ENCODE measurements at regions not wholly inside any gene's neighbourhood (a gene's known extent, or its start where the extent isn't known, plus 50 kb on each side); places are given as distances from the start of the nearest gene placed in this dataset.
A peak's percentile ranks its signal among the peaks of the same experiment; 100 is the strongest.

DNA sequence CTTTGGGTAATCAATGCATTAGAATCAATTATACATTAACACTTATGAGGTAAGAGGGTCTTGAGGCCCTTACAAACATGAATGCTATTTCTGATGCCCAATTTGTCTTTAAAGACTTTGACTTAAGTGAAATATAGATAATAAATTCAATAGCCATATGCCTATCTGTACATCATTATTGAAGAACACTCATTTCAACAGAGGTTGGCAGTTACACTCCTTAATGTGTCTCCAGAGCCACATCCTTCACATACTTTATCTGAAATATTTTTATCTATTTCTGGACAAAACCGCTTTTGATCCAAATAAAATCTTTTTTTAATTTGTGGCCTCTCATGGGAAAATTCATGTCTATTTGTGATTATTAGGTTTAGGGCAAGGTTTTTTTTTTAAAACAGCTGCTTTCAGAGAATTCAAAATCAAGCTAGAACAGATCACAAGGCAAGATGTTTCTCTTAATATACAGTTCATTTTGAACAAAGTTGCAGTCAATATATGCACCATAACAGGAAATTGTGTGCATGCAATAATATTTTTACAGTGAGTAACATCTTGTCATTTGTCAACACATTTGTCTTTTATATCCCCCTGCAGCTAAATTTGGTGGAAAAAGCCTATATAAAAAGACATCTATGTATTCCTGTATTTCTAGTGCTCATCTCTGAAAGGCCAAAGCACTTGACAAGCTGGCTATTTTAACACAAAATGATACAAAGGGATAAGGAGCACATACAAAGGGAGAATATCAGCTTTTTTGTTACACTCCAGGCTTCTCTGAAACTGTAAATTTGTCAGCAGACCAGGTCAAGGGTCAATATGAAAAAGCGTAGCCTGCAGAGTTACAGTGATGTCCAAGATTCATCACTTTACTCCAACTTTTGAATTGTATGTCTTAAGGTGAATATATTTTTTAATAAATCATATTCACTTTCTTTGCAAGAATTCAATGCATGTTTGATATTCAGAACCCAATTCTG lies 146.2 kb upstream of the DPH6 start:
- DNase-seq (ENCODE audit: low read depth), result no peak
- H3K4me3 ChIP-seq (ENCODE audit: low read depth, low read length), result no peak overlapping the region
- TF ChIP-seq, protein P1, sequence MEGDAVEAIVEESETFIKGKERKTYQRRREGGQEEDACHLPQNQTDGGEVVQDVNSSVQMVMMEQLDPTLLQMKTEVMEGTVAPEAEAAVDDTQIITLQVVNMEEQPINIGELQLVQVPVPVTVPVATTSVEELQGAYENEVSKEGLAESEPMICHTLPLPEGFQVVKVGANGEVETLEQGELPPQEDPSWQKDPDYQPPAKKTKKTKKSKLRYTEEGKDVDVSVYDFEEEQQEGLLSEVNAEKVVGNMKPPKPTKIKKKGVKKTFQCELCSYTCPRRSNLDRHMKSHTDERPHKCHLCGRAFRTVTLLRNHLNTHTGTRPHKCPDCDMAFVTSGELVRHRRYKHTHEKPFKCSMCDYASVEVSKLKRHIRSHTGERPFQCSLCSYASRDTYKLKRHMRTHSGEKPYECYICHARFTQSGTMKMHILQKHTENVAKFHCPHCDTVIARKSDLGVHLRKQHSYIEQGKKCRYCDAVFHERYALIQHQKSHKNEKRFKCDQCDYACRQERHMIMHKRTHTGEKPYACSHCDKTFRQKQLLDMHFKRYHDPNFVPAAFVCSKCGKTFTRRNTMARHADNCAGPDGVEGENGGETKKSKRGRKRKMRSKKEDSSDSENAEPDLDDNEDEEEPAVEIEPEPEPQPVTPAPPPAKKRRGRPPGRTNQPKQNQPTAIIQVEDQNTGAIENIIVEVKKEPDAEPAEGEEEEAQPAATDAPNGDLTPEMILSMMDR (conservative IDR thresholded peaks at IDR 0.05; ENCODE audit: low read depth, low read length), result no peak

DNA sequence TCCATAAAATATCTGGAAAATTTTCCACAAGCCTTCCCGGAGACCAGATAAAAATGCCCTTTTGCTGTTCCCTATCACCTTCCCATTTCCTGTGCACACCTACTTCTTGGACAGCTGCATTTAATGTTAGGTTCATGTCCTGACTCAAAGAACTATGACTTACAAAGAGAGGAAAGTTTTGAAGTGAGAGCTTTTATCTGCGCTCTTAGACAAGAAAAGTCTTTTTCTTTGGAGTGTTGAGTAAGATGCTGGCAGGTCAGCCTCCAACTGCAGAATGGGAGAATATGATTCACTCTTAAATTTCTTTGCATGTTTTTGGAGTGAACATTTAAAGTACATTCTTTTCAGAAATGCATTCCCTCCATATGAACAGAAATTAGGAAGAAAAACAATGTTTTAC lies 147.3 kb upstream of the DPH6 start:
- H3K4me3 ChIP-seq (ENCODE audit: low read depth, low read length), result no peak overlapping the region
- TF ChIP-seq, protein P1 (conservative IDR thresholded peaks at IDR 0.05; ENCODE audit: low read depth, low read length), result no peak
- no peak for DNase-seq (ENCODE audit: low read depth)

DNA sequence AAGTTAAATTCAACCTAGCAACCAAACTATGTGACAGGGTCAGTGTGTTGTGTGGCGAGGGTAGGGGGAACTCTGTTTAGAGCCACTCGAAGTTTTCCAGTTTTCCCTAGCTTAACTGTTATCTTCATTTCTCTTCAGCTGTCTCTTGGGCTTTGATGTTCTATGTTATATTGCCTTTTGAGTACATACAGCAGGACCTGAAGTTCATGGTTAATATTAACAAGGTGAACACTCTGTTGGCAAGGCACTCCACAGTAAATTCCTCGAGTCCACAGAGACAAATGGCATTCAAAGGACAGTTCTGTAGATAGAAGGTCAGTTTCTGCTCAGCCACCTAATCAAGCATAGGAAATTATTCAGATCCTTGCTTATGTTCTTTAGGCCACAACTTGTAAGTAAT lies 147.9 kb upstream of the DPH6 start:
- TF ChIP-seq, protein P1 (conservative IDR thresholded peaks at IDR 0.05; ENCODE audit: low read depth, low read length), result no peak
- H3K4me3 ChIP-seq (ENCODE audit: low read depth, low read length), result no peak overlapping the region
- DNase-seq (ENCODE audit: low read depth), result no peak

DNA sequence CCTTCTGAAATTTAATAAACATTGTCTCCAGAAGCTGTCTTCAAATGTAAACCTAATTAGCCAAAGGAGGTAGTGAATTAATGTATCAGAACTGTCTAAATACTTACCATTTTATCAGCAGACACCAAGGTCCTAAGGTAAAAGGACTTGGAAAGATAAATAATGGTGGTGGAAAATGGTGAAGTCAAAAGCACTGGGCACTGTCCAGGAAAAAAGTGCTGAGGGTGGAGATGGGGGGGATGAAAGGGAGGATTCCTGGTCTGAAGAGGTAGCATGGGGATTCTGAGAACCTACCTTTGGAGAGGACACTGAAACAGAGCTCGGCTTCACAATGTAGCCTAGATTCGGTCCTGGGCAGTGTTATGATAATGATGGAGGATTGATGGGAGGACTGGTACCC lies 149.0 kb upstream of the DPH6 start:
- no peak overlapping the region for H3K4me3 ChIP-seq (ENCODE audit: low read depth, low read length)
- no peak for DNase-seq (ENCODE audit: low read depth)
- TF ChIP-seq, protein P1 (conservative IDR thresholded peaks at IDR 0.05; ENCODE audit: low read depth, low read length), result no peak

DNA sequence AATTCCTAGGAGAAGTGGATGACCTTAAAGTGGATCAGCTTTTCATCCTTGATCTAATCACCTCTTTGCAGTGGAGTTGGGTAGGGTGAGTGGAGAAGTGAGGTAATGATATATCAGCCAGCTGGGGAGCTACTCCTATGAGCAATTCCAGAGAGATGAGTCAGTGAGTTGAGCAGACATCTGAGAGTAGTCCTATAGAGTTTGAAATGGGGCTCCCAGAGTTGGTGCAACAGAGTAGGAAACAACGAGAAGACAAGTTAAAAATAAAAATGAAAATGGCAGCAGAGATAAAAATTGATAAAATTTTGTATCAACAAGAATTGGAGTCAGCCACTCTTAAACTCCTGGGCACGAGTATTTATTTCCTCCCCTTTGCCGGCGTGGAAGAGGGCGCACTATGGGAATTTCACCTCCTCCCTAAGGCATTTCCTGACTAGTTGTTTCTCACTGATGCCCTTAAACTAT lies 150.8 kb upstream of the DPH6 start:
- DNase-seq (ENCODE audit: low read depth), result no peak
- no peak overlapping the region for H3K4me3 ChIP-seq (ENCODE audit: low read depth, low read length)
- TF ChIP-seq, protein P1 (conservative IDR thresholded peaks at IDR 0.05; ENCODE audit: low read depth, low read length), result no peak

DNA sequence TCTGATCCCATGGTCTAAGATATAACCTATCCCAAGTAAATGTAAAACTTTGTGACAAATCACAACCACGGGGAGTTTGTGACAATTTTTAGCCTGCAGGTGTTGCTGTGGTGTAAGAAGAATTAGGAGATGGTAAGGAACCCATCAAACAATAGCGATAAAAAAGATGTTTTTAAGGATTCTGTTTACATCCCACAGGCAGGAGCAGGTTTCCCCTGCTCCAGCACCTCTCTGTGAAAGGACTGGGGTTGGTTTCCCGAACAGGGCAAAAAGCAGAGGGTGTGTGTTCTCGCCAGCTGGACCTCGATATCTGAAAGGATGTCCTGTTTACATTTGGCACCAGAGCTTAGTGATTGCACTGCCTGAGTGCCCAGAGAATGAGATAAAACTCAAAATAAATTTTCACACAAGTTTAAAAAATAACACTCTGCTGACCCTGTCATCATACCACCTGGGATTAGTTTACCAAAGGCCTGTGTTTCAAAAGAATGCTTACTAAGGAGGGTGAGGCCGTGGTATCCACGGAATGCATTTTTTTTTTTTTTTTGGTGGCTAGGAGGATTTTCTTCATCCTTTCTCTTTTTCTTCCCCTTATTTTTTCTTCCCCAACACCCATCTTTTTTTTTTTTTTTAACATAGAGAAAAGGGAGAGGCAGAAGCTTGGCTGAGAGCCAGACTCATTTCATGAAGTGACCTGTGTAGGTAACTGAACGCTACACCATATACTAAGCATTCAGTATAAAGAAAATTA lies 151.8 kb upstream of the DPH6 start:
- H3K4me3 ChIP-seq (ENCODE audit: low read depth, low read length), result no peak overlapping the region
- DNase-seq (ENCODE audit: low read depth), result no peak
- TF ChIP-seq, protein P1 (conservative IDR thresholded peaks at IDR 0.05; ENCODE audit: low read depth, low read length), result peak; percentile 34

All from epithelial cell of proximal tubule (primary cell).